Osteocyte (in vitro differentiated cells): ENCODE measurements at regions not wholly inside any gene's neighbourhood (a gene's known extent, or its start where the extent isn't known, plus 50 kb on each side); places are given as distances from the start of the nearest gene placed in this dataset.

Experiments used
- DNase-seq: peaks from one replicate; pipeline ENCODE4 v3.0.0; 2021; ENCODE audit warnings: mixed read lengths; ENCODE audit not compliant: unreplicated experiment; ENCODE audit errors: extremely low spot score
- H3K27ac Mint-ChIP-seq: one replicate; pipeline ENCODE4 v1.8.0; 2021; ENCODE audit warnings: mild to moderate bottlenecking, mixed read lengths; ENCODE audit not compliant: unreplicated experiment
- H3K27me3 Mint-ChIP-seq: one replicate; pipeline ENCODE4 v1.8.0; 2021; ENCODE audit warnings: mixed read lengths; ENCODE audit not compliant: unreplicated experiment
- H3K36me3 Mint-ChIP-seq: one replicate; pipeline ENCODE4 v1.8.0; 2021; ENCODE audit warnings: mixed read lengths; ENCODE audit not compliant: unreplicated experiment
- H3K4me1 Mint-ChIP-seq: one replicate; pipeline ENCODE4 v1.8.0; 2021; ENCODE audit warnings: mixed read lengths; ENCODE audit not compliant: unreplicated experiment
- H3K4me3 Mint-ChIP-seq: one replicate; pipeline ENCODE4 v1.8.0; 2021; ENCODE audit warnings: mild to moderate bottlenecking, moderate library complexity, mixed read lengths; ENCODE audit not compliant: unreplicated experiment
- H3K9me3 Mint-ChIP-seq: one replicate; pipeline ENCODE4 v1.8.0; 2021; ENCODE audit warnings: mixed read lengths; ENCODE audit not compliant: unreplicated experiment
- CTCF ChIP-seq: fragments of 200-600 bp; sonication (generic); IDR thresholded peaks from 2 replicates; pipeline ENCODE4 v1.5.0; 2021; ENCODE audit warnings: antibody characterized with exemption, mild to moderate bottlenecking, moderate library complexity

- no peak overlapping the region for H3K27ac Mint-ChIP-seq
- H3K27me3 Mint-ChIP-seq: peaks cover 3% of the 10 kb centered on the region
- no peaks in the 10 kb centered on the region for H3K9me3 Mint-ChIP-seq
- H3K4me1 Mint-ChIP-seq: no peaks in the 10 kb centered on the region
- no peaks in the 10 kb centered on the region for H3K36me3 Mint-ChIP-seq
- no peak for TF ChIP-seq CTCF
- DNase-seq: no peak
- no peak overlapping the region for H3K4me3 Mint-ChIP-seq
Measured at GRCh38 chr1:101185421-101185820, 51.4 kb upstream of the S1PR1 start.

- Mint-ChIP-seq H3K27ac (no peak overlapping the region), H3K9me3 (no peaks in the 10 kb centered on the region), H3K4me1 (no peaks in the 10 kb centered on the region), H3K4me3 (no peak overlapping the region), H3K27me3 (peaks cover 6% of the 10 kb centered on the region), H3K36me3 (no peaks in the 10 kb centered on the region)
- DNase-seq: no peak
- TF ChIP-seq CTCF: no peak
Measured at GRCh38 chr1:101183388-101183699, 53.5 kb upstream of the S1PR1 start.

DNA sequence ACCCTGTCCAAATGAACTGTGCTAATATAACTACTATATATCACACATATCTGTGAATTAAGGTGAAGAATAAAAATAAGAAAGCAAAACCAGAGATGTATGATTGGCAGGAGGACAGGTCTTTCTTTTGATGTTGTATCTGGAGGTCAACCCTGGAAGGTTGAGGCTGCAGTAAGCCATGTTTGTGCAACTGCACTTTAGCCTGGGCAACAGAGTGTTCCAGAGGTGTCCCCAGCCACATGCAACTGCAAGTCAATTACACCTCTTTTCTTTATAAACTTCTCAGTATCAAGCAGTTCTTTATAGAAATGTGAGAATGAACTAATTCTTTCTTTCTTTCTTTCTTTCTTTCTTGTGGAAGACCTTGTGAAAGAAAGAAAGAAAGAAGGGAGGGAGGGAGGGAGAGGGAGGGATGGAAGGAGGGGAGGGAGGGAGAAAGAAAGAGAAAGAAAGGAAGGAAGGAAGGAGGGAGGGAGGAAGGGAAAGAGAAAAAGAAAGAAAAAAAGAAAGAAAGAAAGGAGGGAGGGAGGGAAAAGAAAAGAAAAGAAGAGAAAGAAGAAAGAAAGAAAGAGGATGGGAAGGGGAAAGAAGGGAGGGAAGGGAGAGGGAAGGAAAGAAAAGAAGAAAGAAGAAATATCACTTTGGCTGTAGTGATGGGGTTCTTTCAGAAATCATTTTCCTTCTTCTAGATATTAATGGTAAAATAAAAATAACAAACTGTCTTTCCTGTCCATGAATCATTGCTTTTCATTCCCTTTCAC is 54.0 kb upstream of the S1PR1 start:
- Mint-ChIP-seq H3K36me3 (no peaks in the 10 kb centered on the region), H3K9me3 (no peaks in the 10 kb centered on the region), H3K4me1 (no peaks in the 10 kb centered on the region), H3K4me3 (no peak overlapping the region), H3K27me3 (peaks cover 6% of the 10 kb centered on the region), H3K27ac (no peak overlapping the region)
- TF ChIP-seq CTCF: no peak
- no peak for DNase-seq

GRCh38 chr1:101181930-101182329 is 54.9 kb upstream of the S1PR1 start:
- Mint-ChIP-seq H3K36me3 (no peaks in the 10 kb centered on the region), H3K4me3 (no peak overlapping the region), H3K27ac (no peak overlapping the region), H3K4me1 (no peaks in the 10 kb centered on the region), H3K9me3 (no peaks in the 10 kb centered on the region), H3K27me3 (peaks cover 6% of the 10 kb centered on the region)
- no peak for TF ChIP-seq CTCF
- DNase-seq: no peak

DNA sequence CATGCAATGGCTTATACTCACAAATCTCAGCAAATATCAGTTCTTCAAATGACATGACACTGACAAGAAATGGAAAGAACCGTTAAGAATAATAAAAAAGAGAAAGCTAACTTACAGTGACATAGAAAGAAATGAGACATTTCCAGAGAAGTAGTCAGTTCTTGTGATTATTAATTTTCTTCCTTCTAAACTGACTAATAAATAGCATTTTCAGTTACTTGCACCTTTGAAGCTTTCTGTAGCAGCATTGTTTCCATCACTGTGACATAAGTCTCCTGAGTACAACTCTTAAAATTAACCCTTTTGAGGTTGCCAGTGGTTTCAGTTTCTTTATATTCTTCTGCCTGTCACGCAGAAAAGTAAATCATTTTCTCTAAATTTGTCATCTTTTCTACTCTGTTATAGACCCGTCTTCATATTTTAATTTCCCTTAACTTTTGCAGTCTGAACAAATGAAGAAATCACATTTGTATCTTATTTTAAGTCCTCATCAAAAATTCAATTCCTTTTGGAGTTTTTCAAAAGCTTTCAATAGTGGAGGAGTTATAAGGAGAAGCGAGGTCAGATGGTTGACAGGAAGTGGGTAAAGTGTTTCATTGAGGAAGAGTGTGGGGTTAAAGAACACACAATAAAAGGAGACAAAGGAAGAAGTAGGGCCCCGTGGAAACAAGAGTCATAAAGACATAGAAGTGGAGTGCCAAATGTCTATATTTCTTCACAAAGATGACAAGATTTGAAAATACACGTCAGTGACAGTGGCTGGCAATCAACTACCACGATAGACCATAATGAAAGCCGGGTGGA is 57.9 kb upstream of the S1PR1 start:
- peaks cover 6% of the 10 kb centered on the region for H3K27me3 Mint-ChIP-seq
- no peaks in the 10 kb centered on the region for H3K9me3 Mint-ChIP-seq
- no peak overlapping the region for H3K4me3 Mint-ChIP-seq
- H3K4me1 Mint-ChIP-seq: no peaks in the 10 kb centered on the region
- H3K27ac Mint-ChIP-seq: no peak overlapping the region
- H3K36me3 Mint-ChIP-seq: no peaks in the 10 kb centered on the region
- no peak for TF ChIP-seq CTCF
- DNase-seq: no peak
